Fibroblast of lung (primary cell): ENCODE measurements at regions not wholly inside any gene's neighbourhood (a gene's known extent, or its start where the extent isn't known, plus 50 kb on each side); places are given as distances from the start of the nearest gene placed in this dataset.

Source experiments
- EZH2 ChIP-seq: IDR thresholded peaks from 2 replicates; pipeline ENCODE4 v1.5.1; 2012; ENCODE audit warnings: low read length, control low read depth, mild to moderate bottlenecking; ENCODE audit errors: missing control alignments
- TF ChIP-seq, protein P1 (sequence below), 2 donors: IDR thresholded peaks in 1 of 2; conservative IDR thresholded peaks in 1 of 2; 1 replicate in 1 of 2; 2 replicates in 1 of 2; pipeline ENCODE4 v1.5.1; 2011 to 2012; ENCODE audit warnings: low read length in 2 of 2, control low read depth in 1 of 2, inconsistent platforms in 1 of 2, low read depth in 1 of 2, mild to moderate bottlenecking in 1 of 2

DNA sequence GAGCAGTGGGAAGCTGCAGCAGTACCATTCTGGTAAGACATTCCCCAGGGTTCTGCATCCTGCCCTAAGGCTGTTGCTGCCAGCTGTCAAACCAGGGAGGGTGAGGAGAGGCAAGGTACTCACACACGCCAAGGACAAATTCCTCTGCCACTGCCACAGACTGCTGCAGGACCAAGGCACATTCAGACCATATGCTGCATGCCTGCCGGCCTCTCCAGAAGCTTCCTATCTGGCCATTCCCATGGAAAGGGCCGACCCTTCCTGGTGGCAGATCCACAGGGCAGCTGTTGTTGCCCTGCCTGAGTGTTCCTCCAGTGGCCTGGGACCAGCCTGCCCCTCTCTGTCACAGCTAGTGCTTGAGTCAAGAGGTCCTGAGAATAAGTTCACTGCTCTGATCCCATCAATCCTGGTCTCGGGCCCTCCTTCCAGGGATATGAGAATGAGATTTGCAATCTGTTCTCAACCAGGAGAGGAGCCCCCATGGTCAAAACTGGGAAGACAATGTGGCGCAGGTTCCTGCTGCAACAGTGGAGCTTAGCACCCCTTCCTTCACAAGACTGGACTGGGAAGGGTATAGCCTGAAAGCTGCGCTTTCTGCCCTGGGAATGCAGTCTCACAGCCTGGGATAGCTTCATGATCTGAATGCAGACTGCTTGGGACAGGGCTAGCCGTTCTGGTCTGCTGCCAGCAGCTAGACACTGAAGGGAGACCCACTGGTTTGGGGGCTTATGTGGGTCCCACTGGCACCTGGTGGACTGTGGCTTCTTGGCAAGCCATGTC lies 342.5 kb upstream of the NDST3 start:
- TF ChIP-seq, protein P1, sequence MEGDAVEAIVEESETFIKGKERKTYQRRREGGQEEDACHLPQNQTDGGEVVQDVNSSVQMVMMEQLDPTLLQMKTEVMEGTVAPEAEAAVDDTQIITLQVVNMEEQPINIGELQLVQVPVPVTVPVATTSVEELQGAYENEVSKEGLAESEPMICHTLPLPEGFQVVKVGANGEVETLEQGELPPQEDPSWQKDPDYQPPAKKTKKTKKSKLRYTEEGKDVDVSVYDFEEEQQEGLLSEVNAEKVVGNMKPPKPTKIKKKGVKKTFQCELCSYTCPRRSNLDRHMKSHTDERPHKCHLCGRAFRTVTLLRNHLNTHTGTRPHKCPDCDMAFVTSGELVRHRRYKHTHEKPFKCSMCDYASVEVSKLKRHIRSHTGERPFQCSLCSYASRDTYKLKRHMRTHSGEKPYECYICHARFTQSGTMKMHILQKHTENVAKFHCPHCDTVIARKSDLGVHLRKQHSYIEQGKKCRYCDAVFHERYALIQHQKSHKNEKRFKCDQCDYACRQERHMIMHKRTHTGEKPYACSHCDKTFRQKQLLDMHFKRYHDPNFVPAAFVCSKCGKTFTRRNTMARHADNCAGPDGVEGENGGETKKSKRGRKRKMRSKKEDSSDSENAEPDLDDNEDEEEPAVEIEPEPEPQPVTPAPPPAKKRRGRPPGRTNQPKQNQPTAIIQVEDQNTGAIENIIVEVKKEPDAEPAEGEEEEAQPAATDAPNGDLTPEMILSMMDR (conservative IDR thresholded peaks at IDR 0.05 in 1 of 2, IDR thresholded peaks at IDR 0.05 in 1 of 2; ENCODE audit: low read depth in 1 of 2, low read length in 2 of 2), result no peak
- TF ChIP-seq EZH2, result no peak
